RWPE2 (cell line): ENCODE measurements at regions not wholly inside any gene's neighbourhood (a gene's known extent, or its start where the extent isn't known, plus 50 kb on each side); places are given as distances from the start of the nearest gene placed in this dataset.

Experiments
- ATAC-seq: fragments of 200-7000 bp; cut with Tn5 transposase; 3 replicates; pipeline ENCODE4 v1.9.1; 2021; ENCODE audit warnings: low read depth
- DNase-seq: peaks from one replicate; pipeline ENCODE4 v3.0.0-alpha.2; 2020; ENCODE audit warnings: low spot score
- H3K27ac ChIP-seq: fragments of 450-650 bp; 2 replicates; pipeline ENCODE4 v1.5.1; 2017; ENCODE audit warnings: mild to moderate bottlenecking; ENCODE audit not compliant: poor library complexity, severe bottlenecking
- H3K27me3 ChIP-seq: fragments of 250-450 bp; sonication (Bioruptor Pico); 2 replicates; pipeline ENCODE4 v1.5.1; 2021; ENCODE audit warnings: mild to moderate bottlenecking, moderate library complexity; ENCODE audit not compliant: insufficient read depth, poor library complexity, severe bottlenecking
- H3K36me3 ChIP-seq: fragments of 250-450 bp; sonication (Bioruptor Pico); 2 replicates; pipeline ENCODE4 v1.5.1; 2020; ENCODE audit warnings: low read depth, mild to moderate bottlenecking, moderate library complexity
- H3K4me1 ChIP-seq: fragments of 250-450 bp; sonication (Bioruptor Pico); 2 replicates; pipeline ENCODE4 v1.5.1; 2021; ENCODE audit warnings: mild to moderate bottlenecking, moderate library complexity; ENCODE audit not compliant: insufficient read depth, poor library complexity, severe bottlenecking
- H3K4me3 ChIP-seq: fragments of 250-450 bp; sonication (Bioruptor Pico); 2 replicates; pipeline ENCODE4 v1.5.1; 2021; ENCODE audit warnings: mild to moderate bottlenecking, moderate library complexity; ENCODE audit not compliant: severe bottlenecking
- H3K9me3 ChIP-seq: fragments of 250-450 bp; sonication (Bioruptor Pico); 2 replicates; pipeline ENCODE4 v1.5.1; 2021; ENCODE audit warnings: mild to moderate bottlenecking, moderate library complexity; ENCODE audit not compliant: severe bottlenecking
- CTCF ChIP-seq: fragments of 450-650 bp; IDR thresholded peaks from one replicate; pipeline ENCODE4 v1.5.1; 2017; ENCODE audit warnings: mild to moderate bottlenecking, moderate library complexity; ENCODE audit not compliant: poor library complexity, severe bottlenecking

- no peak for TF ChIP-seq CTCF
- DNase-seq (no peak), ATAC-seq (no peak)
- Histone ChIP-seq H3K27me3 (no peaks in the 10 kb centered on the region), H3K9me3 (no peaks in the 10 kb centered on the region), H3K27ac (no peak overlapping the region), H3K36me3 (no peaks in the 10 kb centered on the region), H3K4me3 (no peak overlapping the region), H3K4me1 (no peaks in the 10 kb centered on the region)
These were observed 254.0 kb upstream of the PITX2 start for GRCh38 chr4:110876866-110877265.

GRCh38 chr4:110877778-110878370 is 255.0 kb upstream of the PITX2 start:
- no peak for DNase-seq

GRCh38 chr4:110878413-110878812 is 255.5 kb upstream of the PITX2 start:
- ATAC-seq (no peak), DNase-seq (no peak)
- Histone ChIP-seq H3K4me1 (no peaks in the 10 kb centered on the region), H3K9me3 (no peaks in the 10 kb centered on the region), H3K27me3 (no peaks in the 10 kb centered on the region), H3K27ac (no peak overlapping the region), H3K4me3 (no peak overlapping the region), H3K36me3 (no peaks in the 10 kb centered on the region)
- no peak for TF ChIP-seq CTCF

More at GRCh38 chr4:110877778-110878370, 255.0 kb upstream of the PITX2 start:
- H3K4me3 ChIP-seq, result no peak overlapping the region
- ATAC-seq, result no peak
- H3K27ac ChIP-seq, result no peak overlapping the region
- H3K36me3 ChIP-seq, result no peaks in the 10 kb centered on the region
- no peak for TF ChIP-seq CTCF
- H3K9me3 ChIP-seq, result no peaks in the 10 kb centered on the region
- no peaks in the 10 kb centered on the region for H3K4me1 ChIP-seq
- no peaks in the 10 kb centered on the region for H3K27me3 ChIP-seq

GRCh38 chr4:110878956-110879355 is 256.1 kb upstream of the PITX2 start:
- DNase-seq, result no peak
- ATAC-seq, result no peak

More at GRCh38 chr4:110878956-110879355, 256.1 kb upstream of the PITX2 start:
- Histone ChIP-seq H3K9me3 (no peaks in the 10 kb centered on the region), H3K4me1 (no peaks in the 10 kb centered on the region), H3K4me3 (no peak overlapping the region), H3K27me3 (no peaks in the 10 kb centered on the region), H3K27ac (no peak overlapping the region), H3K36me3 (no peaks in the 10 kb centered on the region)
- TF ChIP-seq CTCF, result no peak
